ENCODE measurements at regions not wholly inside any gene's neighbourhood (a gene's known extent, or its start where the extent isn't known, plus 50 kb on each side); places are given as distances from the start of the nearest gene placed in this dataset.

DNA sequence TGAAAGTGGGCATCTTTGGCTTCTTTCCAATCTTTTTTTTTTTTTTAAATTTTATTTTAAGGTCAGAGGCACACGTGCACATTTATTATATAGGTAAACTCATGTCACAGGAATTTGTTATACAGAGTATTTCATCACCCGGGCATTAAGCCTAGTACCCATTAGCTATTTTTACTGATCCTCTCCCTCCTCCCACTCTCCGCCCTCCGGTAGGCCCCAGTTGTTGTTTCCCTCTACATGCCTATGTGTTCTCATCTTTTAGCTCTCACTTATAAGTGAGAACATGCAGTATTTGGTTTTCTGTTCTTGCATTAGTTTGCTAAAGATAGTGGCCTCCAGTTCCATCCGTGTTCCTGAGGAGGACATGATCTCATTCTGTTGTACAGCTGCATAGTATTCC is 108.5 kb downstream of the CYB561 start:
- no peak overlapping the region for H2AFZ ChIP-seq (ENCODE audit: low read depth, low read length)
- H3K27ac ChIP-seq (ENCODE audit: low read length): no peak overlapping the region
- H3K9me3 ChIP-seq (ENCODE audit: low read length): no peaks in the 10 kb centered on the region
- TF ChIP-seq SMC3 (conservative IDR thresholded peaks at IDR 0.05; ENCODE audit: poor library complexity) (no peak), POLR2AphosphoS5 (IDR thresholded peaks at IDR 0.05) (no peak)
- TF ChIP-seq, protein P1, sequence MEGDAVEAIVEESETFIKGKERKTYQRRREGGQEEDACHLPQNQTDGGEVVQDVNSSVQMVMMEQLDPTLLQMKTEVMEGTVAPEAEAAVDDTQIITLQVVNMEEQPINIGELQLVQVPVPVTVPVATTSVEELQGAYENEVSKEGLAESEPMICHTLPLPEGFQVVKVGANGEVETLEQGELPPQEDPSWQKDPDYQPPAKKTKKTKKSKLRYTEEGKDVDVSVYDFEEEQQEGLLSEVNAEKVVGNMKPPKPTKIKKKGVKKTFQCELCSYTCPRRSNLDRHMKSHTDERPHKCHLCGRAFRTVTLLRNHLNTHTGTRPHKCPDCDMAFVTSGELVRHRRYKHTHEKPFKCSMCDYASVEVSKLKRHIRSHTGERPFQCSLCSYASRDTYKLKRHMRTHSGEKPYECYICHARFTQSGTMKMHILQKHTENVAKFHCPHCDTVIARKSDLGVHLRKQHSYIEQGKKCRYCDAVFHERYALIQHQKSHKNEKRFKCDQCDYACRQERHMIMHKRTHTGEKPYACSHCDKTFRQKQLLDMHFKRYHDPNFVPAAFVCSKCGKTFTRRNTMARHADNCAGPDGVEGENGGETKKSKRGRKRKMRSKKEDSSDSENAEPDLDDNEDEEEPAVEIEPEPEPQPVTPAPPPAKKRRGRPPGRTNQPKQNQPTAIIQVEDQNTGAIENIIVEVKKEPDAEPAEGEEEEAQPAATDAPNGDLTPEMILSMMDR (IDR thresholded peaks at IDR 0.05; ENCODE audit: poor library complexity, severe bottlenecking): no peak
- TF ChIP-seq, protein P2, sequence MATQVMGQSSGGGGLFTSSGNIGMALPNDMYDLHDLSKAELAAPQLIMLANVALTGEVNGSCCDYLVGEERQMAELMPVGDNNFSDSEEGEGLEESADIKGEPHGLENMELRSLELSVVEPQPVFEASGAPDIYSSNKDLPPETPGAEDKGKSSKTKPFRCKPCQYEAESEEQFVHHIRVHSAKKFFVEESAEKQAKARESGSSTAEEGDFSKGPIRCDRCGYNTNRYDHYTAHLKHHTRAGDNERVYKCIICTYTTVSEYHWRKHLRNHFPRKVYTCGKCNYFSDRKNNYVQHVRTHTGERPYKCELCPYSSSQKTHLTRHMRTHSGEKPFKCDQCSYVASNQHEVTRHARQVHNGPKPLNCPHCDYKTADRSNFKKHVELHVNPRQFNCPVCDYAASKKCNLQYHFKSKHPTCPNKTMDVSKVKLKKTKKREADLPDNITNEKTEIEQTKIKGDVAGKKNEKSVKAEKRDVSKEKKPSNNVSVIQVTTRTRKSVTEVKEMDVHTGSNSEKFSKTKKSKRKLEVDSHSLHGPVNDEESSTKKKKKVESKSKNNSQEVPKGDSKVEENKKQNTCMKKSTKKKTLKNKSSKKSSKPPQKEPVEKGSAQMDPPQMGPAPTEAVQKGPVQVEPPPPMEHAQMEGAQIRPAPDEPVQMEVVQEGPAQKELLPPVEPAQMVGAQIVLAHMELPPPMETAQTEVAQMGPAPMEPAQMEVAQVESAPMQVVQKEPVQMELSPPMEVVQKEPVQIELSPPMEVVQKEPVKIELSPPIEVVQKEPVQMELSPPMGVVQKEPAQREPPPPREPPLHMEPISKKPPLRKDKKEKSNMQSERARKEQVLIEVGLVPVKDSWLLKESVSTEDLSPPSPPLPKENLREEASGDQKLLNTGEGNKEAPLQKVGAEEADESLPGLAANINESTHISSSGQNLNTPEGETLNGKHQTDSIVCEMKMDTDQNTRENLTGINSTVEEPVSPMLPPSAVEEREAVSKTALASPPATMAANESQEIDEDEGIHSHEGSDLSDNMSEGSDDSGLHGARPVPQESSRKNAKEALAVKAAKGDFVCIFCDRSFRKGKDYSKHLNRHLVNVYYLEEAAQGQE (IDR thresholded peaks at IDR 0.05; ENCODE audit: borderline replicate concordance): no peak
- no peaks in the 10 kb centered on the region for H3K9me2 ChIP-seq (ENCODE audit: insufficient read depth, low read length)
- H3K36me3 ChIP-seq (ENCODE audit: insufficient read depth, low read length): peaks cover 9% of the 10 kb centered on the region
- no peaks in the 10 kb centered on the region for H3F3A ChIP-seq (ENCODE audit: insufficient read depth, low read length, poor library complexity, severe bottlenecking)
- no peaks in the 10 kb centered on the region for H3K79me2 ChIP-seq (replicated peaks; ENCODE audit: insufficient read depth, low read length)
- H3K4me2 ChIP-seq (ENCODE audit: low read length): no peak overlapping the region
- H3K27me3 ChIP-seq (ENCODE audit: insufficient read depth, low read depth, low read length): no peaks in the 10 kb centered on the region
- no peaks in the 10 kb centered on the region for H4K20me1 ChIP-seq (ENCODE audit: insufficient read depth)
- H3K9ac ChIP-seq (ENCODE audit: low read length): no peak overlapping the region
- H3K4me3 ChIP-seq (ENCODE audit: low read length): no peak overlapping the region

DNA sequence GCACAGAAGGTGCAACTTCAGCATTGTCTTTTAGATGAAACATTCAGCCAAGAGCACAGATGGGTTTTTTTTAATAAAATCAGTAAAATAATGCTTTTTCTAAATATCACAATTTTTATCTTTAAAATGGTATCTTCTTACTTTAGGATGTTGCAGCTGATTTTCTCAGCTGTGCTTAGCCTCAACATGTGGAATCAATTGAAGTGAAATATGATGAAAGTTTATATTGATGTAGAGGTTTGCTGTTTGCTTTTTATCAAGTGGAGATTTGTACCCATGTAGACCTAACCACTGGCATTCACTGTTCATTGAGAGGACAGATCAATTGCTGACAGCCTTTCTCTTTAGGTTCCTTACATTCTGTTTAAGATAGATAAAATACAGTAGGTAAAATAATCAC is 107.8 kb downstream of the CYB561 start:
- Histone ChIP-seq H3K9me2 (ENCODE audit: insufficient read depth, low read length) (no peaks in the 10 kb centered on the region), H3K79me2 (replicated peaks; ENCODE audit: insufficient read depth, low read length) (no peaks in the 10 kb centered on the region), H4K20me1 (ENCODE audit: insufficient read depth) (no peaks in the 10 kb centered on the region), H3K4me3 (ENCODE audit: low read length) (no peak overlapping the region), H3K36me3 (ENCODE audit: insufficient read depth, low read length) (peaks cover 9% of the 10 kb centered on the region), H2AFZ (ENCODE audit: low read depth, low read length) (no peak overlapping the region), H3K4me2 (ENCODE audit: low read length) (no peak overlapping the region), H3K27ac (ENCODE audit: low read length) (no peak overlapping the region), H3K27me3 (ENCODE audit: insufficient read depth, low read depth, low read length) (no peaks in the 10 kb centered on the region), H3F3A (ENCODE audit: insufficient read depth, low read length, poor library complexity, severe bottlenecking) (no peaks in the 10 kb centered on the region), H3K9ac (ENCODE audit: low read length) (no peak overlapping the region), H3K9me3 (ENCODE audit: low read length) (no peaks in the 10 kb centered on the region)
- no peak for TF ChIP-seq TAF1 (IDR thresholded peaks at IDR 0.05; ENCODE audit: low read depth)
- no peak for TF ChIP-seq POLR2AphosphoS5 (IDR thresholded peaks at IDR 0.05)
- TF ChIP-seq EP300 (conservative IDR thresholded peaks at IDR 0.05; ENCODE audit: poor library complexity, severe bottlenecking): no peak

DNA sequence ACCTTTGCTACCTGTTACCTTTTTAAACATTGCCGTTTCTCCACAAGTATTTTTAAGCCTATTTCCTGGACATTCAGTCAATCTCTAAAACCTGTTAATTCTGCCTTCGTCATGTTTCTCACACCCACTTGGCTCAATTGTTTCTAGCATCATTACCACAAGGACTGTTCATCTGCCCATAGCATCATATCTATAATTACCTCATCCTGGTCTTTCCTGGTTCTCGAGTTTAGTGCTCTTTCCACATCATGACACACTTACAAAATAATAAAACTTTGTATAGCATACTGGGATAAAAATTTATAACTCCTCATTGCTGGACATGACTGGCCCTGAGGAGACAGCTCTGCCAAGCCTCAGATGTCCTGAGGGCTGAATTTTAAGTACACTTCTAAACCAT is 104.8 kb downstream of the CYB561 start:
- Histone ChIP-seq H3K4me2 (ENCODE audit: low read length) (no peak overlapping the region), H3K4me3 (ENCODE audit: low read length) (no peak overlapping the region), H3K9ac (ENCODE audit: low read length) (no peak overlapping the region), H3K36me3 (ENCODE audit: insufficient read depth, low read length) (peaks cover 4% of the 10 kb centered on the region), H2AFZ (ENCODE audit: low read depth, low read length) (no peak overlapping the region), H3F3A (ENCODE audit: insufficient read depth, low read length, poor library complexity, severe bottlenecking) (no peaks in the 10 kb centered on the region), H3K79me2 (replicated peaks; ENCODE audit: insufficient read depth, low read length) (no peaks in the 10 kb centered on the region), H4K20me1 (ENCODE audit: insufficient read depth) (no peaks in the 10 kb centered on the region), H3K27me3 (ENCODE audit: insufficient read depth, low read depth, low read length) (no peaks in the 10 kb centered on the region), H3K9me3 (ENCODE audit: low read length) (no peaks in the 10 kb centered on the region), H3K27ac (ENCODE audit: low read length) (no peak overlapping the region), H3K9me2 (ENCODE audit: insufficient read depth, low read length) (no peaks in the 10 kb centered on the region)
- no peak for TF ChIP-seq EZH2 (IDR thresholded peaks at IDR 0.05; ENCODE audit: borderline replicate concordance, insufficient read depth, low read length, poor library complexity, severe bottlenecking)
- TF ChIP-seq MXI1 (conservative IDR thresholded peaks at IDR 0.05; ENCODE audit: poor library complexity, severe bottlenecking): no peak
- TF ChIP-seq TAF1 (IDR thresholded peaks at IDR 0.05; ENCODE audit: low read depth): no peak
- TF ChIP-seq POLR2AphosphoS5 (IDR thresholded peaks at IDR 0.05): no peak
- no peak for TF ChIP-seq RAD21 (conservative IDR thresholded peaks at IDR 0.05)
- TF ChIP-seq EP300 (conservative IDR thresholded peaks at IDR 0.05; ENCODE audit: poor library complexity, severe bottlenecking): no peak
